Stimulated activated CD8-positive, alpha-beta memory T cell treated with anti-CD3 and anti-CD28 coated beads, Interleukin-15, amount 100 ng/mL, for 48 hours (primary cell): ENCODE measurements at regions not wholly inside any gene's neighbourhood (a gene's known extent, or its start where the extent isn't known, plus 50 kb on each side); places are given as distances from the start of the nearest gene placed in this dataset.
"Not testable (repeated sequence)": the region's sequence is repeated elsewhere in the genome, so short reads cannot be mapped to it uniquely, and the experiment has no call there.

ENCODE experiments used
- DNase-seq, 2 donors: peaks; one replicate each; pipeline ENCODE4 v3.0.0-alpha.2; 2020; ENCODE audit warnings: low read depth in 2 of 2

DNA sequence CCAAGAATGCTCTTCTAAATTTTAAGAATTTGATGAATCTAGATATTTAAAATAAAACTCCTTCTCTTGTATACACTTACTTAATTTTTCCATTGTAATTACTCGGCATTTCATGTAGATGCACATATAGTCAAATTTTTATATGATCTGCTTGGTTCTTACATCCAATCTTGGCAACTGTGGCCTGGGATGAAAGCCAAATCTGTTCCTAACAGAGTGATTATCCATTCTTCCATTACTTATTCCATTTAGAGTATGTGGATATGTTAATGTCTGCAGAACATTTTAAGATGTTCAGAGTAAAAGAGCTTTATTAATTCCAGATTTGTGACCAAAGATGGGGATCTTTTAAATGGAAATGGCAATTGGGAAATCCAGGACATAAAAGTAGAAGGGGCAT lies 144.1 kb upstream of the PDE7B start:
- DNase-seq: no peak

DNA sequence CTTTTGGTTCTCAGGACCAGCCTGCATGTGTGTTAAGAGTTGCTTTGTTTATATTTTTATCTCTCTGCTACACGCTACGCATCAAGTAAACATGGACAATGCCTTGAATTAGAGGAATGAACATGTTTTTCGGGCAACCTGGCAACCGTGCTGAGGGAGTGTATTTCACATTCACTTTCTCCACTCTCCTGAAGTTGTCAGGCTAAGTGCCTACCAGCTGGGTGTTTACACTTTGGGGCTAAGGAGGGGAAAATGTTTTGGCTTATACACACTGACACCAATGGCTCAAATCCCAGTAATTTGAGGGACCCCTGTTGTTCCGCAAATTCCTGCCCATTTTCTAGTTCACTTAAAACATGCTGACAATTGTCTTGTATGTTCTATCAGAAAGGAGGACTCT lies 141.5 kb upstream of the PDE7B start:
- no peak for DNase-seq

DNA sequence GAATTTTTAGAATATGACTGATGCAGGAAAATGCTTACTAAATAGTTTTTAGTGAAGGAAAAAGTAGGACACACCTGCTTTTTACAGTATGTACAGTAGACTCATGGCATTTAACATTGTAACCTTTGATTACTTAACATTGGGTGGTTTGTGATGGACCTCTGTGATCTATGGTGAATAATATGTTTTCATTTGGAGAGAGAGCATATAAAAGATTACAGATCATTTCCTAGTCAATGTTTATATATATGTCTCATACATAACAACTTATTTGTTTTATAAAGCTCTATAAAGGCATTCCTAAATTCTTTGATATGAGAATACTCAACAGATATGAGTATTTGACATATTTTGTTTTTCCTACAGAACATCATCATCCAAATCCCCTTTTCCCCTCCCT lies 129.3 kb upstream of the PDE7B start:
- no peak for DNase-seq

DNA sequence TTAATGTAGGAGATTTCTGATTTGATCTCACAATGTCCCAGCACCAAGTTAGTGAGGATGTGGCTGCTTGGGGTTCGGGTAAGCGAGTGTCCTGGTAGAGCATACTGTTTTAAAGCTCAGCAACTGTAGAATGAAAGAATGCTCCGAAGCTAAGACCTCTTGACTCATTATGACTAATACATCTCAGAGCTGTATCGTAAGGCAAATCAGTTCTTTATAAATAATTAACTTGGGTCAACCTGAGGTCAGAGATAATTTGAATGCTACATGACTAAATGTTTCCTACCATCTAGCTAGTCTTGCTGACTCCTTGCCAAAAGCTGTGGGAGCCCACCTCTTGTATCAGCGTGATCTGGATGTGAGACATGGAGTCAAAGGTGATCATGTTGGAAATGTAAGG lies 128.8 kb upstream of the PDE7B start:
- no peak for DNase-seq

DNA sequence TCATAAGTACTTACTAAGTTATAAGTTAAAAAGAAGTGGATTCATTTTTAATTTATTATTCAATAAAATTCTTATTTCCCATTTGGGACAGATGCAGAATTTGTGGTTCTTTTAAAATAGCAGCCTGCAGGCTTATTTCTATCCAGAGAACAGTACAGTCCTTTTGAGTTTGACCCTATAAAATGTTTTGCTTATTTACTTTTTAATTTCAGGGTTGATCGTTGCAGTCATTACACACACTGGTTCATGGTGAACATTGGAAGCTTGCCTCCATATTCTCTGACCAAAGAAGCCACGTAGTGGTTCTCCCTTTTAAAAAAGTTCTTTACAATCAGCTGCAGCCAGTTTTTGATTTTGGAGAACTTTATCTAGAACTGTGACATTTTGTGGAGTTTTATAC lies 122.9 kb upstream of the PDE7B start:
- DNase-seq: no peak

DNA sequence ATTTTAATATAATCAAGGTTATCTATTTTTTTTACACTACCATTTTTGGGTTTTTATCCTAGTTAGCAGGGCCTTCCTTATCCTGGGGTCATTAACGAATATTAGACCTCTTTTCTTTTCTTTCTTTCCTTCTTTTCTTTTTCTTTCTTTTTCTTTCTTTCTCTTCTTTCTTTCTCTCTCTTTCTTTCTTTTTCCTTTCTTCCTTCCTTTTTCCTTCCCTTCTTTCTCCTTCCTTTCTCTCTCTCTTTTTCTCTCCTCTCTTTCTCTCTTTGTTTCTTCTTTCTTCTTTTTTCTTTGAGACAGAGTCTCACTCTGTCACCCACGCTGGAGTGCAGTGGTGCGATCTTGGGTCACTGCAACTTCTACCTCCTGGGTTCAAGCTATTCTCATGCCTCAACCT lies 120.4 kb upstream of the PDE7B start:
- DNase-seq: no peak

DNA sequence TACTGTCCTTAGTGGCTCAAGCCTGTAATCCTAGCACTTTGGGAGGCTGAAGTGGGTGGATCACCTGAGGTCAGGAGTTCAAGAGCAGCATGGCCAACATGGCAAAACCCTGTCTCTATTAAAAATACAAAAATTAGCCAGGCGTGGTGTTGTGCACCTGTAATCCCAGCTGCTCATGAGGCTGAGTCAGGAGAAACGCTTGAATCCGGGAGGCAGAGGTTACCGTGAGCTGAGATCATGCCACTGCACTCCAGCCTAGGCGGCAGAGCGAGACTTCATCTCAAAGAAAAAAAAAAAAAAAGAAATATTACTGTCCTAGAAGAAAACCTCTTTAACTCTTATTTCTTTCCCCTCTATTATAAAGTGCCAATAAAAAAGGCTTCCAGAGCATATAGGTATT lies 115.2 kb upstream of the PDE7B start:
- DNase-seq: not testable (repeated sequence)

DNA sequence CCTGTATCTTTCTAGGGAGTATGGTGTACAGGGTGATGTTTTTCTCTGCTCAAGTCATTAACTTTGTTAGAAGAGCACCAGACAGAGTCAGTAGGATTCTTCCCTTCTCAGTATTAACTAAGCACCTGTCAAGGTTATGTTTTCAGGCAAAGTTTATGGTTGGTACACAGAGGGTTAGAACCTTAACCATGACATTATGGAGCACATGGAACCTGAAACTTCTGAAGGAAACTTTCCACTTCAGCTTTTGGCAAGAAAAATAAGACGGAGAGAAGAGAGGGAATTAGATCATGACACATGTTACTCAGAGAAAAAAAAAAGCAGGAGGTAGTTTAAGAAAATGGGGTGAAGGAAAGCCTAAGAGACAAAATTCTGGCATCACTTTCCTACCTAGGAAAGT lies 112.9 kb upstream of the PDE7B start:
- DNase-seq: no peak

DNA sequence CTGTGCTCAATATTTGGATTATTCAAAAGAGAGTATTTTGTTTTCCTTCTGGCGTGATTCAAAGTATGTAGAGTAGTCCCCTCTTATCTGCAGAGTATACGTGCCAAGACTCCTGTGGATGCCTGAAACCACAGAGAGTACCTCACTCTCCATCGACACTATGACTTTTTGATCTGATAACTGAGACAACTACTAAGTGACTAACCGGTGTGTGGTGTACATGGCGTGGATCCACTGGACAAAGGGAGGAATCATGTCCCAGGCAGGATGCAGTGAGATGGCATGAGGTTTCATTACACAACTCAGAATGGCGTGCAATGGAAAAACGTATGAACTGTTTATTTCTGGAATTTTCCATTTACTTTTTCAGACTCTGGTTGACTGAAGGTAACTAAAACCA lies 112.2 kb upstream of the PDE7B start:
- no peak for DNase-seq

DNA sequence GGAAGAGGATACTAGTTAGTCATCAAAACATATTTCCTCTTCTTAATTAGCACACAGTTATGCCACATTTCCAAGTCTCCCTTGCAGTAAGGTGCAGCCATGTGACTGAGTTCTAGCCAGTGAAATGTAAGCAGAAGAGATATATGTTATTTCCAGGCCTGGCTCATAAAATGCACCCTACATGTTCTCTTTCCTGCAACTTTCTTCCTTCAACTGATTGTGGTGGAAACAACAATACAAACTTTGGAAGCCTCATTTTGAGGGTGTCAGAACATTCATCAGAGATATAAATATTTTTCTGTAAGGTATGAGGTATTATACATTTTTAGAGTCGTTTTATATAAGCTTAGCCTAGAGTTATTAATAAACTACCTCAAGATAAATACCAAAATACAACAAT lies 110.9 kb upstream of the PDE7B start:
- DNase-seq: no peak

DNA sequence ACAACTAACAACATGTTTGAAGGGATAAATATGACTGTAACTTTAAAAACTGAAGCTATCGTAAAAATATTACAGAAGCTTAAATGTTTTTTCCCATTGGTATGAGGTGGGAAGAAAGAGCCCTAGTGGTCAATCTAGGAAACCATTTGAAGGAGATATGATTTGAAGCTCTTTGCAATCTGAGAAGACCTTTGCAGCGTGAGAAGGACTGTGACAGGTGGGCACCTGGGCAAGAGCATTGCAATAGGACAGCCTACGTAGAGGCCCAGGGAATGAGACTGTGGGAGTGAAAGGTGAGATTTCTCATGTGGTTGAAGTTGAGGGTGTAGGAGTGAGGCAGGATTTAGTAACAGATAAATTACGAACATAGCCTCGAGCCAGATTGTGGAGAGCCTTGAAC lies 108.0 kb upstream of the PDE7B start:
- no peak for DNase-seq

DNA sequence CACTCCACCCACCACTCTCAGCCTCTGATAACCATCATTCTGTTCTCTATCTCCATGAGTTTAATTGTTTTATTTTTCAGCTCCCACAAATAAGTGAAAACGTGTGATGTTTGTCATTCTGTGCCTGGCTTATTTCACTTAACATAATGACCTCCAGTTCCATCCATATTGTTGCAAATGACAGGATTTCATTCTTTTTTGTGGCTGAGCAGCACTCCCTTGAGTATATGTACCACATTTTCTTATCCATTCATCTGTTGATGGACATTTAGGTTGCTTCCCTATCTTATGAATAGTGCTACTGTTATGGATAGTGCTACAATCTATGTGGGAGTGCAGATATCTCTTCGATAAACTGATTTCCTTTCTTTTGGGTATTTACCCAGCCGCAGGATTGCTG lies 103.3 kb upstream of the PDE7B start:
- DNase-seq: no peak

DNA sequence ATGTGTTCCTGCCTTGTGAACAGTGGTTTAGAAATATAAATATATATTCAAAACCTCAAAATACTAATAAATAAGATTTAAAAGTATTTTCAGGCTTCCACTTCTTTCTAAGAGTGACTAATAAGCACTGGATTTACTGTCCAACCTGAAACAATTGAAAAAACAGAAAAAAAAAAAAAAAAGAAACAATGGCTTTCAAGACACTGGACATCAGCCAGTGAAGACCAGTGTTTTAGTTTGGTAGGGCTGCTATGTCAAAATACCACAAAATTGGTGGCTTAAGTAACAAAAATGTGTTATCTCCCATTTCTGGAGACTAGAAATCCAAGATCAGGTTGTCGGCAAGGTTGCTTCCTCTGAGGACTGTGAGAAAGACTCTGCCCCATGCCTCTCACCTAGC lies 101.4 kb upstream of the PDE7B start:
- DNase-seq: no peak

DNA sequence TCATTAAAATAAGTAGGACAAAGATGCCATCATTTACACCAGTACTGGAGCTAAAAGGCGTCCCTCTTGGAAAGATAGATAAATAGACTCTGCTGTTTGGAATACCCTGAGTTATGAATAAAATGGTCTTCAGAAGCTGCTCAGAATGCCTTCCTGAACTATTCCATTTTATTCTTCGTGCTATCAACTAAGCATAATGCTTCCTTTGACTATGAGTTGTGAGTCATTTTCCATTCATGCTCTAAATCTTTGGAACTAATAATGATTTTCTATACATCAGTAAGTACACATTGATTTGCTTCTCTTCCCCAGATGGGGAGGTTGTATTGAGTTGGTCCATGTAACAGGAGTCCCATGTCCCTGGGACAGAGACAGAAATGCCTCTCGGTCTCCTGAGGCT lies 98.3 kb upstream of the PDE7B start:
- DNase-seq: no peak

DNA sequence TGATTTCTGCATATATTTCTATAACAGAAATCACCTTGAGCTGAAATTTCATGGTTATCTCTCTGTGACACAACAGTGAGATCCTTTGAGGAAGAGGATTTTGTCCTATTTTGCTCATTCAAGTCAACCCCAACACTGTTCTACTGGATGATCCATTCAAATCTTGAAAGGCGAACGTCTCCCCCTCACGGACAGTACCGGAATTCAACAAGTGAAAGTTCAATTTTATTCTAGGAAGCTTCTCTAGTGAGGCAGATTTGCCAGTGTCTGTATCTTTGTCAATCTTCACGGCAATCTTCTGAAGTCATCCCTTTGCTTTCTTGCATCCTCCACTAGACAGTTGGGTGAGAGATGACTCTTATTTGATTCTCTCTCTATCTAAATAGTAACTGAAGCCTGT lies 91.7 kb upstream of the PDE7B start:
- no peak for DNase-seq

DNA sequence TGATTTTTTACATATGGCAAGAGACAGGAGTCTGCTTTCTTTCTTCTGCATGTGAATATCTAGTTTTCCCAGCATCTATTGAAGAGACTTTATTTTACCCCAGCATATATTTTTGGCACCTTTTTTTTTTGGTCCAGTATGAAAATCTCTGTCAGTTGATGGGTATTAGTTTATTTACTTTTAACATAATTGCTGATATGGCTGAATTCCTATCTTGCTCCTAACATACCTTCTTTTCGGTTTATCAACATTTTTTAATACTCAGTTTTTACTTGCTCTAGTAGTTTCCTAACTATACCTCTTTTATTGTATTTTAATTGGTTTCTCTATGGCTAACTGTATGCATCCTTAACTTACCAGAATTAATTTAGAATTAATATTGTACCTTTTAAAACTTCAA lies 77.5 kb upstream of the PDE7B start:
- DNase-seq: no peak

DNA sequence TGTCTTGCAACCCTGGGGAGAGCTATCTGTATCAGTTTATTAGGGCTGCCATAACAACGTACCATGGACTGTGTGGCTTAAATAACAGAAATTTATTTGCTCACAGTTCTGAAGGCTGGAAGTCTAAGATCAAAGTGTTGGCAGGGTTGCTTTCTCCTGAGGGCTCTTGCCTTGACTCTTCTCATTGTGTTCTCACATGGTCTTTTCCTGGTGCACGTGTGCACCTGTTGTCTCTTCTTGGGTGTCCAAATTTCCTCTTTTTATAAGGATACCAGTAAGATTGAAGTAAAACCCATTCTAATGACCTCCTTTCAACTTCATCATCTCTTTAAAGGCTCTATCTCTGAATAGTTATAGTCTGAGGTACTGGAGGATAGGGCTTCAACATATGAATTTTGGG lies 72.3 kb upstream of the PDE7B start:
- DNase-seq: no peak

DNA sequence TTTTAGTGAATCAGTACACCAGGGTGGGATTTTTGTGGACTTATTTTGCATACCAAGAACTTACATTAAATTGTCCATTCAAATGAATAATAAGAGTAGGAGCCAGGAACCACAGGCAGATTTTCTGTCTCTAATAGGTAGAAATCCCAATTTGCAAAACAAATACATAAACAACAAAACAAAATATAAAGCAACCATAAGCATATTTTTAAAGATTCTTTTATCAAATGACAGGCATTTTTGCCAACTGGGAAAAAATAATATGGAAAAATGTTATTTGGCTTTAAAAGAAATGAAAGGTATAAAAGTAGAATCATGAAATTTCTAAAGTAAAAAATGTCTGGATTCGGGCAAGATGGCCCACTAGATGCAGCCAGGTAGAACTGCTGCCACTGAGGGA lies 71.2 kb upstream of the PDE7B start:
- DNase-seq: no peak

DNA sequence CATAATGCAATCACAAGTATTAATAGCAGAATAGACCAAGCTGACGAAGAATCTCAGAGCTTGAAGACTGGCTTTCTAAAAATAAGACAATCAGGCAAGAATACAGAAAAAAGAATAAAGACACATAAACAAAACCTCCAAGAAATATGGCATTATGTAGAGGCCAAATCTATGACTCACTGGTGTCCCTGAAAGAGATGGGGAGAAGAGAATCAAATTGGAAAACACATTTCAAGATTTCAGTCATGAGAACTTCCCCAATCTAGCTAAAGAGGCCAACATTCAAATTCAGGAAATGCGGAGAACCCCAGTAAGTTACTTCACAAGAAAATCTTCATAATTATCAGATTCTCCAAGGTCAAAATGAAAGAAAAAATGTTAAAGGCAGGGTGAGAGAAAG lies 69.0 kb upstream of the PDE7B start:
- DNase-seq: no peak

DNA sequence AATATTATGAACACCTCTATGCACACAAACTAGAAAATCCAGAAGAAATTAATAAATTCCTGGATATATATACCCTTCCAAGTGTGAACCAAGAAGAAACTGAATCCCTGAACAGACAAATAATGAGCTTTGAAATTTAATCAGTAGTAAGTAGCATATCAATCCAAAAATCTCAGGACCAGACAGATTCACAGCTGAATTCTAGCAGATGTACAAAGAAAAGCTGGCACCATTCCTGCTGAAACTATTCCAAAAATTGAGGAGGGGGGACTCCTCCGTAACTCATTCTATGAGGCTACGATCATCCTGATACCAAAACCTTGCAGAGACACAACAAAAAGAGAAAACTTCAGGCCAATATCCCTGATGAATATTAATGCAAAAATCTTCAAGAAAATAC lies 67.0 kb upstream of the PDE7B start:
- no peak for DNase-seq

DNA sequence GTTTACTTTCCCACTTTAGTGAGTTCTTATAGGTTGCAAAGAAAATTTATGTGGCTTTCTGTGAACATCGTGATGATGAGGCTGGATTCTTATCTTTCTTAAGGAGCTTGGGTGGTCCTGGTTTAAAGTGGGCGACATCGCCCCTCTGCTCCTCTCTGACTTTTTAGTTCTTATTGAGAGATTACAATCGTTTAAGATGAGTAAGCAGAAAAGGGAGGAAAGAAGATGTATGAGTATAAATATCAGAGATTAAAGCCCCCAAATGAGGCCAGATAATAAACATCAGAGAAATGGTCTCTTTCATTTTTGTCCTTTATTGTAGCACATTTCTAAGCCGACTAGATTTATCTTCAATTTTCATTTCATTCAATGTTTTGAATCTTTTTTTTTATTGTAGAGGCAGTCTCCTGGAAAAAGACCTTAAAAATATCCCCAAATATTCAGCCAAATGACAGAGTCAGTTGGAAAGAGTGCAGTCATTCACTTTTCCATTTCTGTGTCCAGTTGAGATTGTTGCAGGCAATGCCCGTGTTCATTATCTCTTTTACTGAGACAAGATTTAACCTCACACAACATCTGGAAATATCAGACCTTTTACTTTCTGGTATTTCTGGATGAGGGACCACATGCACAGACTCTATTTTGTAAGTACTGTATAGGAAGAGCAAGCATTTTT lies 62.0 kb upstream of the PDE7B start:
- DNase-seq: no peak

DNA sequence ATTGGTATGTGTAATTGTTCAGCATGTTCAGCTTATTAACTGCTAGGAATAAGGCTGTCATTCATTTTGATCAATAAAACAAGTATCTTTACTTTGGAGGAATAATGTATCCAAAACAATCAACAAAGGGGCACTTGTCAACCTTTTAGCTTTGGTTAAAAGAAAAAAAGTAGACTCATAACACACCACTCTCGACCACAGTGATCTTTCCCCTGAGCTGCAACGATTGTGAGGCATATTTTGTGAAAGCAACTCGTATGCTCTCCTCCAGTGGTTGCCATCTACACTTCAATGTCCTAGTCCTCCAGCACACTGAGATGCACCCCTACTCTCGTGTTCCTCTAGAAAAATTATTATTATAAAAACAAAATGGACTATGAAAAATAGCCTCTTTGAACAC lies 60.1 kb upstream of the PDE7B start:
- no peak for DNase-seq

DNA sequence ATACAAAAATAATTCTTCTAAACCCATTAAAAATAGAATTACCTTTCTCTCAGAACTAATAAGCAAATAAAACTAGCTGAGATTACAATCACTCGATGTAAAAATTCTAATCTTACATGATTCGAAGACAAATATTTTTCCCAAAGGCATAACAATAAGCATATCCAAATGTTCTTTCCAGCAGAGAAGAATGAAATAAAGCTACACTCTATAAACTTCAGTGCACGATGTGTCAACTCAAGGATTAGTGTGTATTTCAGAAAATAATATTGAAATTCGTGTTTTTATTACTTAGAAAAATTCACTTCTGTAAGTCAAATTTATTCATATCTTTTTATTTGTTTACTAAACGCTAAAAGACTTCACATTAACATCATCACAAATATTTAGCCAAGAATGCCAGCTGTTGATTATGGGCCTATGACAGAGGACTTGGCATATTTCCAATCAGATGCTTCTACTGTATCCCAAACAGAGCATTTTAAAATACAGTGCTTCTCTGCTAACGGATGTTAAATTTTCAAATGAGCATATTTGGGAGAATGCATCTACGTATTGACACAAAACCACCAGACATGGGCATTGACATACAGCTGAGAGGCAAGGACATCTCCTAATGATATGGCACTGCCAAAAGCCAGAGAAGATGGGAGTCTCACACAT lies 54.7 kb upstream of the PDE7B start:
- DNase-seq: no peak

DNA sequence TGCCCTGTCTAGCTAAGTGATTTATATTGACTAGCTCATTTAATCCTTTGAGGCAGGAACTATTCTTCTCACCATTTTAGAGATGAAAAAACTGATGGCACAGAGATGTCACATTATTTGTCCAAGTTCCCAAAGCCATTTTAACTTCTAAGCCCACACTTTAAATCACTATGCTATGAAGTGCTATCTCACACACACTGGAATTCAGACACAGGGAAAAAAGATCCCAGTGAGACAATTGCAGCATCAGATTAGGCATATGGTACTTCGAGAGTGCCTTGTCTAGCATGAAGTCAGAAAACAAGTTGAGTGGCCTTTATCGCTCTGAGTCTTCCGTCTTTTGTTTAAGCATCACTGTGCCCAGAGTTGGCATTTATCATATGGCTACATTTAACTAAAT lies 54.1 kb upstream of the PDE7B start:
- DNase-seq: no peak
